Kidney epithelial cell (primary cell): ENCODE measurements at regions not wholly inside any gene's neighbourhood (a gene's known extent, or its start where the extent isn't known, plus 50 kb on each side); places are given as distances from the start of the nearest gene placed in this dataset.

Source experiments
- DNase-seq: peaks from one replicate; pipeline ENCODE4 v3.0.0-alpha.2; 2010; ENCODE audit warnings: low read depth
- H3K27me3 ChIP-seq: 2 replicates; pipeline ENCODE4 v1.6.0; 2011; ENCODE audit warnings: low read length; ENCODE audit not compliant: control insufficient read depth, insufficient read depth
- H3K36me3 ChIP-seq: 2 replicates; pipeline ENCODE4 v1.5.1; 2011; ENCODE audit warnings: low read length; ENCODE audit not compliant: control insufficient read depth, insufficient read depth
- H3K4me3 ChIP-seq: 2 replicates; pipeline ENCODE4 v1.5.1; 2011; ENCODE audit warnings: low read depth, mild to moderate bottlenecking, control low read depth, low read length
- TF ChIP-seq, protein P1 (sequence below): IDR thresholded peaks from 2 replicates; pipeline ENCODE4 v1.5.1; 2011; ENCODE audit warnings: mild to moderate bottlenecking, moderate library complexity, low read length, control low read depth, inconsistent platforms; ENCODE audit not compliant: insufficient read depth, poor library complexity, severe bottlenecking

DNA sequence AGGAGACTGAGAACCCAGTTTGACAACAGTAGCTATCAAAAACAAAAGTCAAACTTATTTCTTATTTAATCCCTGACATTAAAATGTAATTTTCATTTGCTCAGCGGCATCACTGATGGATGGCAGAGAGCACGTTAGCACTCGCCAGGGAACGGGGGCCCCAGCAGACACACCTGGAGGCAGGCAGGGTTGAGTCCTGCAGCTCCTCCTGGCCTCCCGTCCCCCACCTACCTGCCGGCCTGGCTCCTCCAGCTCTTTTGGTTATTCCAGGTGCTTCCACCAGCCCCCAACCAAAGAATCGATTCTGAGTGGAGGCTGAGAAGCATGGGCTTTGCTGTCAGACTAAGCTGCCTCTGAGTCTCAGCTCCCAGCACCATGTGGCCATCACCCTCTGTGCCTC lies 113.6 kb downstream of the PHETA1 start:
- DNase-seq: no peak
- Histone ChIP-seq H3K36me3 (no peaks in the 10 kb centered on the region), H3K27me3 (no peaks in the 10 kb centered on the region), H3K4me3 (no peak overlapping the region)
- TF ChIP-seq, protein P1, sequence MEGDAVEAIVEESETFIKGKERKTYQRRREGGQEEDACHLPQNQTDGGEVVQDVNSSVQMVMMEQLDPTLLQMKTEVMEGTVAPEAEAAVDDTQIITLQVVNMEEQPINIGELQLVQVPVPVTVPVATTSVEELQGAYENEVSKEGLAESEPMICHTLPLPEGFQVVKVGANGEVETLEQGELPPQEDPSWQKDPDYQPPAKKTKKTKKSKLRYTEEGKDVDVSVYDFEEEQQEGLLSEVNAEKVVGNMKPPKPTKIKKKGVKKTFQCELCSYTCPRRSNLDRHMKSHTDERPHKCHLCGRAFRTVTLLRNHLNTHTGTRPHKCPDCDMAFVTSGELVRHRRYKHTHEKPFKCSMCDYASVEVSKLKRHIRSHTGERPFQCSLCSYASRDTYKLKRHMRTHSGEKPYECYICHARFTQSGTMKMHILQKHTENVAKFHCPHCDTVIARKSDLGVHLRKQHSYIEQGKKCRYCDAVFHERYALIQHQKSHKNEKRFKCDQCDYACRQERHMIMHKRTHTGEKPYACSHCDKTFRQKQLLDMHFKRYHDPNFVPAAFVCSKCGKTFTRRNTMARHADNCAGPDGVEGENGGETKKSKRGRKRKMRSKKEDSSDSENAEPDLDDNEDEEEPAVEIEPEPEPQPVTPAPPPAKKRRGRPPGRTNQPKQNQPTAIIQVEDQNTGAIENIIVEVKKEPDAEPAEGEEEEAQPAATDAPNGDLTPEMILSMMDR: no peak

DNA sequence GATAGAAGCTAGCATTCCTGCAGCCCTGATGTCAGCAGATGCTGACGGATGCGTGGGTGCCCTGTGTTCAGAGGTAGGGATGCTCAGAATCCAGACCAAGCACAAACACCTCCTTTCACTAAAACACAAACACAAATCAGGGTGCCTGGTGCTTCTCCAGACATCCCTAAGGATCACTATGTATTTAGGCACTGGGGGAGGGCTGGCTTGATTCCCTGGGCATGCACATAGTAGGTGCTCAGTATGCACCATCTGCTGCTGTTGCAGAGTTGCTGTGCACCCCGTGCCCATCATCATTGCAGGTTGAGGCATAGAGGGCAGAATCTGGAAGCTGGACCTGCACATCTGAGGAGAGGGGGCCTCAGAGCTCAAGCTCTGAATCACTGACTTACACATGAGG lies 114.8 kb downstream of the PHETA1 start:
- Histone ChIP-seq H3K4me3 (no peak overlapping the region), H3K27me3 (no peaks in the 10 kb centered on the region), H3K36me3 (no peaks in the 10 kb centered on the region)
- no peak for DNase-seq
- TF ChIP-seq, protein P1: no peak

DNA sequence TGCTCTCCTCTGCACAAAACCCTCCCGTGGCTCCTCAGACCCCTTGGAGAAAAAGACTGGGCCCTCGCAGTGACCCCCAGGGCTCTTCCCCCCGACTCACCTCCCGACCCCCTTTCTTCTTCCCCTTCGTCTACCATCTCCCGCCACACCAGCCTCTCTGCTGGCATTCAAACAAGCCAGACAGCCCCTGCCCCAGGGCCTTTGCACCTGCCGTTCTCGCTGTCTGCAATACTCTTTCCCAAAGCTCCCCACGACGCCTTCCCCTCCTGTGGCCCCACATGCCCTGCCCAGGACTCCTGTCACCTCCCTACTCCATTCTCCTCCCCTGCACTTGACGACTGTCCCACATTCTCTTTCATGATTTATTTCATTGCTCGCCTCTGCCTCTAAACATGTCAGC lies 115.7 kb downstream of the PHETA1 start:
- TF ChIP-seq, protein P1: no peak
- H3K27me3 ChIP-seq: no peaks in the 10 kb centered on the region
- no peak overlapping the region for H3K4me3 ChIP-seq
- no peaks in the 10 kb centered on the region for H3K36me3 ChIP-seq
- DNase-seq: no peak

DNA sequence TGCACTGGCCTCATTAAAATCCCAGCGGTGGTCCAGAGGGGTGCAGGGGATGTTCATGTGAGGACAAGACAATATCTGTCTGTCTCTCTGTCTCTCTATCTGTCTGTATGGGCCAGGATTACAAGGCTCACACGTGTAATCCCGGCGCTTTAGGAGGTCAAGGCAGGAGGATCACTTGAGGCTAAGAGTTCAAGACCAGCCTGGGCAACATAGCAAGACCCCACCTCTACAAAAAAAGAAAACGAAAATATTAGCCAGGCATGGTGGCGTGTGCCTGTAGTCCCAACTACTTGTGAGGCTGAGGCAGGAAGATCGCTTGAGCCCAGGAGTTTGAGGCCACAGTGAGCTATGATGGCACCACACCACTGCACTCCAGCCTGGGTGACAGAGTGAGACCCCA lies 117.1 kb downstream of the PHETA1 start:
- H3K27me3 ChIP-seq: no peaks in the 10 kb centered on the region
- TF ChIP-seq, protein P1: no peak
- DNase-seq: no peak
- no peaks in the 10 kb centered on the region for H3K36me3 ChIP-seq
- no peak overlapping the region for H3K4me3 ChIP-seq

DNA sequence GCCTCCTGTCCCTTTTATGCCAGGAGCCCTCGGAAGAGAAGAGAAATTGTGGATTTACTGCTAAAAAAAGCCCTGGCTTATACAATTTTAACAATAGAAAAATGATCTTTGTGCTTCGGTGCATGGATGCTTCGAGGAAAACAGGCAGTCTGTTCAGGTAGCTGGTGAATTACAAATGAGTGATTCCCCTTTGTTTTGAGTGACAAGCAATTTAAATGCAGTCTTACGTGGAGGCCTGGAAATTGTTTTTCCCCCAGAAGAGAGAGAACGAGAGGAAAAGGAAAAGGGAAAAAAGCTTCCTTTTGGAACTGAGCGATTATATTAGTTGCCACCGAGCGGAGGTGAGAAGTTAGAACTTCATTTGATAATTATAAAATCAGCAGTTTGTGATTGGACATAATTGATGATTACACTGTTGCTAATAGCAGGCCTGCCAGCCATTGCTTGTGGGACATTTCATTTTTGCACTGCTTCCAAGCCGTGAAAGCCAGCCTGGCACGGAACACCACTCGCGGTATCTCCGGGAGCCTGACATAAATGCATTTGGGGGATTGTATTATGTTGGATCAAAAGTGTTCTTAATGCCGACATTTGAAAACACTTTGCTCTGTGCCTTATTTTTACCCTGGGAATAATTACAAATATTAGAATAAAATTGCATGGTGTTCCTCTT lies 117.7 kb downstream of the PHETA1 start:
- no peak for DNase-seq
- H3K4me3 ChIP-seq: no peak overlapping the region
- H3K36me3 ChIP-seq: no peaks in the 10 kb centered on the region

More for the DNA sequence above, 117.7 kb downstream of the PHETA1 start:
- TF ChIP-seq, protein P1: no peak
- no peaks in the 10 kb centered on the region for H3K27me3 ChIP-seq
